K562 (cell line): ENCODE measurements at regions not wholly inside any gene's neighbourhood (a gene's known extent, or its start where the extent isn't known, plus 50 kb on each side); places are given as distances from the start of the nearest gene placed in this dataset.

Experiments used
- ATAC-seq: fragments of 200-7000 bp; cut with Tn5 transposase; 3 replicates; pipeline ENCODE4 v1.9.1; 2020; ENCODE audit warnings: moderate library complexity
- BruUV-seq: library from RNA; stranded (reverse); fragments of 400-500 nt; replicated peaks from 2 replicates; lab custom pipeline; 2021; lab: Mats Ljungman, UMichigan
- CTCF ChIA-PET: fragments of 300-600 bp; formaldehyde crosslinking; extraction: SDS; loops from one replicate; lab custom pipeline; 2021; ENCODE audit warnings: low intra/inter-chr PET ratio; lab: Yijun Ruan, JAX
- POLR2A ChIA-PET: fragments of 300-600, 350-650 bp; sonication (Branson Sonifier 250); formaldehyde crosslinking; extraction: SDS; loops from one replicate; lab custom pipeline; 2021; ENCODE audit warnings: antibody characterized with exemption, inconsistent platforms; lab: Yijun Ruan, JAX
- DNase-seq, 4 experiments: peaks; one replicate each; pipeline versions ENCODE4 v3.0.0 to v3.0.0-alpha.2; 2011 to 2018; ENCODE audit warnings: low spot score in 3 of 4, mixed read lengths in 3 of 4; ENCODE audit errors: extremely low read depth in 1 of 4
- FAIRE-seq: peaks from 2 replicates; lab custom pipeline; 2011; peaks lifted over from hg19 to GRCh38; lab: Jason Lieb, UNC
- H2AFZ ChIP-seq: 2 replicates; pipeline ENCODE4 v1.6.0; 2011; ENCODE audit warnings: low read depth, low read length, control low read depth, inconsistent platforms
- H3K27ac ChIP-seq: fragments of 200-600 bp; 3 replicates; pipeline ENCODE4 v1.8.0; 2011; ENCODE audit warnings: low read depth, mild to moderate bottlenecking, control low read depth, inconsistent platforms, low read length, moderate library complexity, mixed read lengths; ENCODE audit errors: extremely low read depth
- H3K27me3 ChIP-seq, 2 experiments: fragments of 300-600 bp in 1 of 2; 2 replicates in 1 of 2; 3 replicates in 1 of 2; pipeline versions ENCODE4 v1.6.0 to v1.8.0; 2011; ENCODE audit warnings: inconsistent platforms in 2 of 2, low read length in 2 of 2, mild to moderate bottlenecking in 1 of 2, mixed read lengths in 1 of 2, moderate library complexity in 1 of 2; ENCODE audit not compliant: control insufficient read depth in 2 of 2, insufficient read depth in 2 of 2
- H3K36me3 ChIP-seq: fragments of 300-600 bp; 3 replicates; pipeline ENCODE4 v1.8.0; 2011; ENCODE audit warnings: mild to moderate bottlenecking, low read length, inconsistent platforms; ENCODE audit not compliant: control insufficient read depth, insufficient read depth
- H3K4me1 ChIP-seq, 2 experiments: fragments of 200-600 bp in 1 of 2; replicated peaks in 1 of 2; 2 replicates in 1 of 2; 3 replicates in 1 of 2; pipeline versions ENCODE4 v1.5.1 to v1.8.0; 2011; ENCODE audit warnings: inconsistent platforms in 2 of 2, low read length in 2 of 2, mild to moderate bottlenecking in 1 of 2, mixed read lengths in 1 of 2, moderate library complexity in 1 of 2; ENCODE audit not compliant: control insufficient read depth in 2 of 2, insufficient read depth in 2 of 2
- H3K4me2 ChIP-seq: 2 replicates; pipeline ENCODE4 v1.6.1; 2011; ENCODE audit warnings: low read length, control low read depth, inconsistent platforms, mixed read lengths; ENCODE audit not compliant: insufficient read depth
- H3K4me3 ChIP-seq: fragments of 200-600 bp; sonication (generic), shearing (Covaris generic); 2 replicates; pipeline ENCODE4 v1.5.1; 2016; ENCODE audit warnings: control low read depth, inconsistent platforms
- H3K79me2 ChIP-seq: fragments of 200-600 bp; 3 replicates; pipeline ENCODE4 v1.8.0; 2011; ENCODE audit warnings: low read length, inconsistent platforms; ENCODE audit not compliant: control insufficient read depth, insufficient read depth
- H3K9ac ChIP-seq, 2 experiments: 2 replicates each; pipeline versions ENCODE4 v1.6.0 to v1.6.1; 2011; ENCODE audit warnings: low read depth in 2 of 2, low read length in 2 of 2, control low read depth in 1 of 2, inconsistent platforms in 1 of 2, mild to moderate bottlenecking in 1 of 2, mixed read lengths in 1 of 2; ENCODE audit not compliant: insufficient read depth in 1 of 2
- H3K9me1 ChIP-seq: one replicate; pipeline ENCODE4 v1.6.0; 2011; ENCODE audit warnings: inconsistent platforms, mild to moderate bottlenecking, low read length, moderate library complexity; ENCODE audit not compliant: control insufficient read depth, insufficient read depth
- H3K9me3 ChIP-seq: replicated peaks from 2 replicates; pipeline ENCODE4 v1.5.1; 2011; ENCODE audit warnings: low read depth, low read length, inconsistent platforms; ENCODE audit not compliant: control insufficient read depth, insufficient read depth
- H4K20me1 ChIP-seq: replicated peaks from 2 replicates; pipeline ENCODE4 v1.6.1; 2011; ENCODE audit warnings: low read length, inconsistent platforms, mixed read lengths; ENCODE audit not compliant: control insufficient read depth, insufficient read depth
- CC2D1A ChIP-seq: fragments of 450-650 bp; IDR thresholded peaks from 2 replicates; pipeline ENCODE4 v1.6.1; 2017; ENCODE audit warnings: mild to moderate bottlenecking
- CTBP1 ChIP-seq: fragments of 450-650 bp; IDR thresholded peaks from 2 replicates; pipeline ENCODE4 v1.6.1; 2016; ENCODE audit warnings: borderline replicate concordance
- FOXA1 ChIP-seq: fragments of 450-650 bp; IDR thresholded peaks from 2 replicates; pipeline ENCODE4 v1.6.1; 2016; ENCODE audit warnings: mild to moderate bottlenecking, borderline replicate concordance
- POLR2AphosphoS2 ChIP-seq: IDR thresholded peaks from 2 replicates; pipeline ENCODE4 v1.6.1; 2012; ENCODE audit warnings: low read length, improper control_type of control experiment
- RBM34 ChIP-seq: fragments of 200-400 bp; formaldehyde crosslinking; IDR thresholded peaks from 2 replicates; pipeline ENCODE4 v1.6.1; 2018; ENCODE audit warnings: low read length, borderline replicate concordance; ENCODE audit not compliant: insufficient read depth
- RBM39 ChIP-seq: fragments of 200-400 bp; formaldehyde crosslinking; optimal IDR thresholded peaks from 2 replicates; pipeline ENCODE3; 2018; ENCODE audit warnings: low read depth, low read length
- WGBS: fragments of 100-300 bp; shearing (Covaris generic); methylation state at CpG from one replicate; pipeline ENCODE4 v1.1.6; 2016; ENCODE audit warnings: low coverage, mixed read lengths; ENCODE audit not compliant: insufficient coverage; ENCODE audit errors: missing lambda C conversion rate; 5-methylcytosine and 5-hydroxymethylcytosine counted together
- in situ Hi-C: fragments of 300-500 bp; cut with MboI; formaldehyde crosslinking; loops from 4 replicates; pipeline ENCODE4 v1.15.0; 2018; ENCODE audit warnings: inconsistent platforms, mixed read lengths
- intact Hi-C: fragments of 100-400 bp; cut with micrococcal nuclease; formaldehyde crosslinking; loops from 2 replicates; pipeline ENCODE4 v1.14.2; 2022
- TF ChIP-seq, protein P1 (sequence below): IDR thresholded peaks from 2 replicates; pipeline ENCODE4 v1.6.1; 2011; ENCODE audit not compliant: insufficient read length; ENCODE audit errors: extremely low read depth
- TF ChIP-seq, protein P2 (sequence below): fragments of 250-450 bp; sonication (Bioruptor Pico); IDR thresholded peaks from 2 replicates; pipeline ENCODE4 v1.5.1; 2021; ENCODE audit warnings: mild to moderate bottlenecking

- TF ChIP-seq, protein P1, sequence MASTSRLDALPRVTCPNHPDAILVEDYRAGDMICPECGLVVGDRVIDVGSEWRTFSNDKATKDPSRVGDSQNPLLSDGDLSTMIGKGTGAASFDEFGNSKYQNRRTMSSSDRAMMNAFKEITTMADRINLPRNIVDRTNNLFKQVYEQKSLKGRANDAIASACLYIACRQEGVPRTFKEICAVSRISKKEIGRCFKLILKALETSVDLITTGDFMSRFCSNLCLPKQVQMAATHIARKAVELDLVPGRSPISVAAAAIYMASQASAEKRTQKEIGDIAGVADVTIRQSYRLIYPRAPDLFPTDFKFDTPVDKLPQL, result no peak
- TF ChIP-seq RBM34 (no peak), RBM39 (no peak)
- TF ChIP-seq, protein P2, sequence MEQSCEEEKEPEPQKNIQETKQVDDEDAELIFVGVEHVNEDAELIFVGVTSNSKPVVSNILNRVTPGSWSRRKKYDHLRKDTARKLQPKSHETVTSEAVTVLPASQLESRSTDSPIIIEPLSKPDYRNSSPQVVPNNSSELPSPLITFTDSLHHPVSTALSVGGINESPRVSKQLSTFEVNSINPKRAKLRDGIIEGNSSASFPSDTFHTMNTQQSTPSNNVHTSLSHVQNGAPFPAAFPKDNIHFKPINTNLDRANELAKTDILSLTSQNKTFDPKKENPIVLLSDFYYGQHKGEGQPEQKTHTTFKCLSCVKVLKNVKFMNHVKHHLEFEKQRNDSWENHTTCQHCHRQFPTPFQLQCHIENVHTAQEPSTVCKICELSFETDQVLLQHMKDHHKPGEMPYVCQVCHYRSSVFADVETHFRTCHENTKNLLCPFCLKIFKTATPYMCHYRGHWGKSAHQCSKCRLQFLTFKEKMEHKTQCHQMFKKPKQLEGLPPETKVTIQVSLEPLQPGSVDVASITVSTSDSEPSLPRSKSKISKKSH, result no peak
Measured at GRCh38 chr5:116810951-116811350, 236.3 kb upstream of the SEMA6A start (continued).

DNA sequence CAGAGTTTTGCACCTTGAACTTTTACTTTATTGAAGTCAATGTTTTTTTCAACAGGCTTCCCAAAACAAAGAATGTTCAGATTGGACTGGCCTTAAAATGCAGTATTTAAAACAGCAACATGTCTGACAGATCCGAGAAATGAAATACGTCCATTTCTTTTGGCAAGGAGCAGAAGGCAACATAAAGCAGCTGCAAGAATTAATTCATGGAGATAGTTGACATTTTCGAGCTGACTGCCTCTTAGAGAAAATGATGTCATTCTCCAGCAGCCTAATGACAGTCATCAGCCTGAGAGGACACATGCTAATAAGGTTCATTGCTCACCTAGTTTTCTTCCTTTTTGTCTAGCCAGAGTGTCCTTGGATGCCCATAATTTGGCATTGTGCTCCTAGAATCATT lies 232.2 kb upstream of the SEMA6A start:
- Histone ChIP-seq H2AFZ (no peak overlapping the region), H3K4me3 (no peak overlapping the region), H3K9ac (no peak overlapping the region), H3K4me2 (no peak overlapping the region), H3K79me2 (no peaks in the 10 kb centered on the region), H3K36me3 (no peaks in the 10 kb centered on the region), H3K27me3 (no peaks in the 10 kb centered on the region), H3K4me1 (no peaks in the 10 kb centered on the region), H3K9me1 (no peaks in the 10 kb centered on the region), H3K9me3 (no peaks in the 10 kb centered on the region), H4K20me1 (no peaks in the 10 kb centered on the region), H3K27ac (no peak overlapping the region)
- ATAC-seq (no peak), FAIRE-seq (no peak), DNase-seq (no peak)
- WGBS, result 0% methylated on average over 3 of the region's 3 CpGs
- intact Hi-C loops (no loop called here), in situ Hi-C loops (no loop called here)
- CTCF ChIA-PET, result no interaction called here
- POLR2A ChIA-PET, result no interaction called here
- no TSS peak for BruUV-seq
- TF ChIP-seq FOXA1 (no peak), POLR2AphosphoS2 (no peak), CTBP1 (no peak), CC2D1A (no peak)
